Endothelial cell of umbilical vein (primary cell): ENCODE measurements at regions not wholly inside any gene's neighbourhood (a gene's known extent, or its start where the extent isn't known, plus 50 kb on each side); places are given as distances from the start of the nearest gene placed in this dataset.

Experiments
- BruUV-seq: library from RNA; stranded (reverse); fragments of 400-500 nt; replicated peaks from 2 replicates; lab custom pipeline; 2021; lab: Mats Ljungman, UMichigan
- CTCF ChIA-PET: fragments of 300-600, 350-600 bp; sonication (Branson Sonifier 250); formaldehyde crosslinking; loops from one replicate; lab custom pipeline; 2021; ENCODE audit warnings: antibody characterized with exemption, inconsistent platforms; lab: Charles Lee
- POLR2A ChIA-PET: fragments of 300-600, 350-600 bp; sonication (Branson Sonifier 250); formaldehyde crosslinking; loops from one replicate; lab custom pipeline; 2021; ENCODE audit warnings: antibody characterized with exemption, inconsistent platforms; lab: Charles Lee
- DNase-seq: peaks from one replicate; pipeline ENCODE4 v3.0.0-alpha.2; 2011; ENCODE audit warnings: low read depth, low spot score
- FAIRE-seq: peaks from 2 replicates; lab custom pipeline; 2011; peaks lifted over from hg19 to GRCh38; lab: Jason Lieb, UNC
- H2AFZ ChIP-seq: 2 replicates; pipeline ENCODE4 v1.6.0; 2012; ENCODE audit warnings: low read depth, low read length, control low read depth, inconsistent platforms
- H3K27ac ChIP-seq: 2 replicates; pipeline ENCODE4 v1.5.1; 2011; ENCODE audit warnings: low read depth, mild to moderate bottlenecking, control low read depth, low read length, moderate library complexity; ENCODE audit not compliant: insufficient read depth
- H3K27me3 ChIP-seq, 2 experiments: 2 replicates each; pipeline versions ENCODE4 v1.6.0 to v1.6.1; 2011; ENCODE audit warnings: low read length in 2 of 2, mixed read lengths in 1 of 2; ENCODE audit not compliant: control insufficient read depth in 2 of 2, insufficient read depth in 2 of 2
- H3K36me3 ChIP-seq, 2 experiments: 2 replicates in 1 of 2; 3 replicates in 1 of 2; pipeline ENCODE4 v1.5.1; 2011; ENCODE audit warnings: low read length in 2 of 2, mild to moderate bottlenecking in 1 of 2, moderate library complexity in 1 of 2; ENCODE audit not compliant: control insufficient read depth in 2 of 2, insufficient read depth in 2 of 2; ENCODE audit errors: extremely low read depth in 1 of 2
- H3K4me1 ChIP-seq: 3 replicates; pipeline ENCODE4 v1.5.1; 2011; ENCODE audit warnings: mild to moderate bottlenecking, low read length; ENCODE audit not compliant: control insufficient read depth, insufficient read depth; ENCODE audit errors: extremely low read depth
- H3K4me2 ChIP-seq: 2 replicates; pipeline ENCODE4 v1.6.1; 2011; ENCODE audit warnings: low read length, control low read depth, mixed read lengths; ENCODE audit not compliant: insufficient read depth
- H3K4me3 ChIP-seq, 3 experiments: fragments of 200-600 bp in 1 of 3; sonication (generic), shearing (Covaris generic) in 1 of 3; replicated peaks in 1 of 3; 2 replicates each; pipeline ENCODE4 v1.5.1; 2011 to 2016; ENCODE audit warnings: control low read depth in 3 of 3, low read length in 3 of 3, mild to moderate bottlenecking in 2 of 3, inconsistent platforms in 1 of 3, low read depth in 1 of 3, moderate library complexity in 1 of 3; ENCODE audit not compliant: insufficient read depth in 1 of 3
- H3K79me2 ChIP-seq: 2 replicates; pipeline ENCODE4 v1.6.0; 2012; ENCODE audit warnings: low read length, inconsistent platforms; ENCODE audit not compliant: control insufficient read depth, insufficient read depth
- H3K9ac ChIP-seq: replicated peaks from 2 replicates; pipeline ENCODE3; 2011; ENCODE audit warnings: low read length, control low read depth; ENCODE audit not compliant: insufficient read depth; ENCODE audit errors: extremely low read depth
- H3K9me1 ChIP-seq: replicated peaks from 3 replicates; pipeline ENCODE4 v1.6.0; 2011; ENCODE audit warnings: mild to moderate bottlenecking, low read length; ENCODE audit not compliant: control insufficient read depth, insufficient read depth; ENCODE audit errors: extremely low read depth
- H3K9me3 ChIP-seq: replicated peaks from 2 replicates; pipeline ENCODE4 v1.5.1; 2012; ENCODE audit warnings: low read length, inconsistent platforms; ENCODE audit not compliant: control insufficient read depth, insufficient read depth
- H4K20me1 ChIP-seq: replicated peaks from 2 replicates; pipeline ENCODE3; 2011; ENCODE audit warnings: mild to moderate bottlenecking, low read length; ENCODE audit not compliant: control insufficient read depth, insufficient read depth; ENCODE audit errors: extremely low read depth
- CTCF ChIP-seq, 2 donors: IDR thresholded peaks; 1 replicate in 1 of 2; 2 replicates in 1 of 2; pipeline ENCODE4 v1.5.1; 2011; ENCODE audit warnings: low read length in 2 of 2, mild to moderate bottlenecking in 2 of 2, moderate library complexity in 2 of 2, control low read depth in 1 of 2, inconsistent platforms in 1 of 2, low read depth in 1 of 2; ENCODE audit not compliant: insufficient read depth in 1 of 2; ENCODE audit errors: extremely low read depth in 1 of 2
- EZH2 ChIP-seq: IDR thresholded peaks from 2 replicates; pipeline ENCODE4 v1.6.1; 2012; ENCODE audit warnings: borderline replicate concordance, low read depth, mild to moderate bottlenecking, moderate library complexity, low read length, inconsistent platforms; ENCODE audit not compliant: severe bottlenecking
- FOS ChIP-seq: IDR thresholded peaks from 2 replicates; pipeline ENCODE4 v1.6.1; 2011; ENCODE audit warnings: mild to moderate bottlenecking, low read length, moderate library complexity, borderline replicate concordance; ENCODE audit not compliant: insufficient read depth
- GATA2 ChIP-seq: IDR thresholded peaks from 2 replicates; pipeline ENCODE4 v1.7.0; 2011; ENCODE audit warnings: low read depth, mild to moderate bottlenecking, moderate library complexity, mixed read lengths, low read length; ENCODE audit not compliant: insufficient read length, insufficient read depth
- JUN ChIP-seq: IDR thresholded peaks from 2 replicates; pipeline ENCODE4 v1.6.1; 2011; ENCODE audit warnings: borderline replicate concordance, low read depth; ENCODE audit not compliant: insufficient read length, insufficient read depth
- MAX ChIP-seq: IDR thresholded peaks from 2 replicates; pipeline ENCODE4 v1.6.1; 2011; ENCODE audit not compliant: insufficient read depth, insufficient read length
- MYC ChIP-seq: IDR thresholded peaks from one replicate; pipeline ENCODE4 v1.6.1; 2011; ENCODE audit warnings: mild to moderate bottlenecking, low read depth, low read length
- POLR2A ChIP-seq: IDR thresholded peaks from 2 replicates; pipeline ENCODE4 v1.6.1; 2012; ENCODE audit warnings: low read depth, mild to moderate bottlenecking, control low read depth, low read length
- POLR2AphosphoS5 ChIP-seq: IDR thresholded peaks from 2 replicates; pipeline ENCODE4 v1.6.1; 2012; ENCODE audit warnings: low read depth, mild to moderate bottlenecking, control low read depth, low read length, moderate library complexity; ENCODE audit not compliant: insufficient read depth
- dilution Hi-C: fragments of 300-500 bp; cut with MboI; formaldehyde crosslinking; loops from one replicate; pipeline ENCODE4 v1.15.0; 2019; ENCODE audit warnings: low sequenced_read_pairs; ENCODE audit not compliant: extremely low pct_ligation_motif_present
- intact Hi-C: fragments of 100-400 bp; cut with micrococcal nuclease; formaldehyde crosslinking; loops from one replicate; pipeline ENCODE4 v1.10.0; 2022

- ChIA-PET CTCF (no interaction called here), POLR2A (no interaction called here)
- no peak for FAIRE-seq
- Histone ChIP-seq H3K4me1 (no peaks in the 10 kb centered on the region), H3K4me3 (no peak overlapping the region), H3K9ac (no peak overlapping the region), H3K36me3 (no peaks in the 10 kb centered on the region), H3K4me2 (no peak overlapping the region), H3K27me3 (no peaks in the 10 kb centered on the region), H3K9me1 (peaks cover 3% of the 10 kb centered on the region), H2AFZ (no peak overlapping the region), H3K27ac (no peak overlapping the region), H3K9me3 (no peaks in the 10 kb centered on the region), H3K79me2 (no peaks in the 10 kb centered on the region), H4K20me1 (no peaks in the 10 kb centered on the region)
- TF ChIP-seq POLR2AphosphoS5 (no peak), CTCF (IDR thresholded peaks at IDR 0.05; ENCODE audit: extremely low read depth in 1 of 2, insufficient read depth in 1 of 2, low read depth in 1 of 2, low read length in 2 of 2) (no peak), GATA2 (no peak), MYC (no peak), JUN (no peak), POLR2A (no peak), FOS (no peak), EZH2 (no peak), MAX (no peak)
- DNase-seq: no peak
- dilution Hi-C loops (no loop called here), intact Hi-C loops (no loop called here)
- no TSS peak for BruUV-seq
Measured at GRCh38 chr6:137378090-137378369, 116.2 kb downstream of the OLIG3 start.
